K562 (cell line): ENCODE measurements at regions not wholly inside any gene's neighbourhood (a gene's known extent, or its start where the extent isn't known, plus 50 kb on each side); places are given as distances from the start of the nearest gene placed in this dataset.

Experiments
- CCAR2 ChIP-seq: fragments of 200-400 bp; formaldehyde crosslinking; IDR thresholded peaks from 2 replicates; pipeline ENCODE4 v1.6.1; 2017; ENCODE audit warnings: mild to moderate bottlenecking, low read depth, low read length
- CHD1 ChIP-seq: fragments of 200-600 bp; sonication (generic); IDR thresholded peaks from one replicate; pipeline ENCODE4 v1.6.1; 2012; ENCODE audit warnings: mild to moderate bottlenecking, moderate library complexity, low read length, inconsistent platforms
- IFI16 ChIP-seq: fragments of 250-450 bp; sonication (Bioruptor Pico); IDR thresholded peaks from 2 replicates; pipeline ENCODE4 v2.1.2; 2022; ENCODE audit warnings: mild to moderate bottlenecking, inconsistent platforms
- KLF16 ChIP-seq: IDR thresholded peaks from 2 replicates; pipeline ENCODE4 v1.6.1; 2016; ENCODE audit warnings: antibody characterized with exemption
- POLR2G ChIP-seq: fragments of 200-400 bp; formaldehyde crosslinking; IDR thresholded peaks from 2 replicates; pipeline ENCODE4 v1.6.1; 2017; ENCODE audit warnings: low read depth, mild to moderate bottlenecking, antibody characterized with exemption, low read length, moderate library complexity
- PRMT5 ChIP-seq: sonication (generic); formaldehyde crosslinking; IDR thresholded peaks from 2 replicates; pipeline ENCODE4 v1.5.0; 2020; ENCODE audit warnings: missing genetic modification reagents
- SETDB1 ChIP-seq: IDR thresholded peaks from one replicate; pipeline ENCODE4 v1.6.1; 2012; ENCODE audit warnings: low read length, control low read depth, inconsistent platforms
- SMARCB1 ChIP-seq: IDR thresholded peaks from 2 replicates; pipeline ENCODE4 v1.6.1; 2011; ENCODE audit warnings: improper control_type of control experiment, low read depth; ENCODE audit not compliant: insufficient read length
- TAF15 ChIP-seq: fragments of 200-400 bp; formaldehyde crosslinking; IDR thresholded peaks from 2 replicates; pipeline ENCODE4 v1.6.1; 2017; ENCODE audit warnings: mild to moderate bottlenecking, low read depth, low read length, moderate library complexity
- ZBTB17 ChIP-seq: fragments of 450-650 bp; formaldehyde crosslinking; IDR thresholded peaks from 2 replicates; pipeline ENCODE4 v1.4.0; 2020; ENCODE audit warnings: mild to moderate bottlenecking
- ZKSCAN1 ChIP-seq: fragments of 150-350 bp; IDR thresholded peaks from 2 replicates; pipeline ENCODE4 v1.6.1; 2016; ENCODE audit warnings: low read depth, low read length
- ZNF174 ChIP-seq: fragments of 250-450 bp; sonication (Bioruptor Pico); IDR thresholded peaks from 2 replicates; pipeline ENCODE4 v1.4.0; 2020; ENCODE audit warnings: mild to moderate bottlenecking
- ZNF224 ChIP-seq: sonication (generic); formaldehyde crosslinking; IDR thresholded peaks from 2 replicates; pipeline ENCODE4 v1.8.0; 2022; ENCODE audit warnings: mild to moderate bottlenecking, missing genetic modification reagents
- ZNF785 ChIP-seq: fragments of 250-450 bp; sonication (Bioruptor Pico); IDR thresholded peaks from 2 replicates; pipeline ENCODE4 v1.4.0; 2020; ENCODE audit warnings: mild to moderate bottlenecking
- TF ChIP-seq, protein P1 (sequence below), 2 experiments: fragments of 450-650 bp; IDR thresholded peaks; 2 replicates each; pipeline ENCODE4 v1.6.1; 2016; ENCODE audit warnings: mild to moderate bottlenecking in 2 of 2, borderline replicate concordance in 1 of 2, low read depth in 1 of 2, moderate library complexity in 1 of 2
- TF ChIP-seq, protein P2 (sequence below): fragments of 450-650 bp; formaldehyde crosslinking; IDR thresholded peaks from 2 replicates; pipeline ENCODE4 v1.4.0; 2020; ENCODE audit warnings: mild to moderate bottlenecking
- TF ChIP-seq, protein P3 (sequence below), 2 experiments: fragments of 450-650 bp in 1 of 2; sonication (generic) in 1 of 2; formaldehyde crosslinking in 1 of 2; IDR thresholded peaks in 1 of 2; conservative IDR thresholded peaks in 1 of 2; 2 replicates each; pipeline versions ENCODE4 v1.6.1 to v1.8.1; 2016 to 2023; ENCODE audit warnings: mild to moderate bottlenecking in 2 of 2, moderate library complexity in 2 of 2, inconsistent platforms in 1 of 2, missing genetic modification reagents in 1 of 2

DNA sequence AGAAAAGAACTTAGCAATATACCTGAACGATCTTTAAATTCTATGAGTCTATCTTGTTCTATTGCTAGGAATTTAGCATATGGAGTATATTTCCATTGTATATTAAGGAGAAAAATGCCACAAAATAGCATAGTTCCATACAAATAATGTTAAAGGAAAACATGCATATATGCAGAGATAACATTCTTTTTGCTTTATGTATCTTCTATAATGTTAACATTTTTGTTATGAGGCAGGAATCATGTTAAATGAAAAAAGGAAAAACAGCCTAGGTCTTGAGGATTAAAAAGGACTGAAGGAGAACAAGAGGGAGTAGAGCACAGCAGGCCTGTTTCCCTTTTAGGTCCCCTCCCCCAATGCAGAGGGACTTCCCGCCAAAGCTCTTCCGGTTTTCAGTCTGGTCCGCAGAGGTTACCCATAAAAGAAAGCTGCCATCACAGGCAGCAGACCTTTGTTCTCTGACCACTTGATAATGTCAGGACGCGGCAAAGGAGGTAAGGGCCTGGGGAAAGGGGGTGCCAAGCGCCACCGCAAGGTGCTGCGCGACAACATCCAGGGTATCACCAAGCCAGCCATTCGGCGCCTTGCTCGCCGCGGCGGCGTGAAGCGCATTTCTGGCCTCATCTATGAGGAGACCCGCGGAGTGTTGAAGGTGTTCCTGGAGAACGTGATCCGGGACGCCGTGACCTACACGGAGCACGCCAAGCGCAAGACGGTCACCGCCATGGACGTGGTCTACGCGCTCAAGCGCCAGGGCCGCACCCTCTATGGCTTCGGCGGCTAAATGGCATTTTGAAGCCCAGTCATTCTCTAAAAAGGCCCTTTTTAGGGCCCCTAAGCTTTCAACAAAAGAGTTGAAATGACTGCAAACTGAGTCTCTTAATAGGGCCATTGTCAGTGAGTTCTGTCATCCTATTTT, 108.4 kb upstream of the PRSS16 start (continued):
- TF ChIP-seq, protein P1, sequence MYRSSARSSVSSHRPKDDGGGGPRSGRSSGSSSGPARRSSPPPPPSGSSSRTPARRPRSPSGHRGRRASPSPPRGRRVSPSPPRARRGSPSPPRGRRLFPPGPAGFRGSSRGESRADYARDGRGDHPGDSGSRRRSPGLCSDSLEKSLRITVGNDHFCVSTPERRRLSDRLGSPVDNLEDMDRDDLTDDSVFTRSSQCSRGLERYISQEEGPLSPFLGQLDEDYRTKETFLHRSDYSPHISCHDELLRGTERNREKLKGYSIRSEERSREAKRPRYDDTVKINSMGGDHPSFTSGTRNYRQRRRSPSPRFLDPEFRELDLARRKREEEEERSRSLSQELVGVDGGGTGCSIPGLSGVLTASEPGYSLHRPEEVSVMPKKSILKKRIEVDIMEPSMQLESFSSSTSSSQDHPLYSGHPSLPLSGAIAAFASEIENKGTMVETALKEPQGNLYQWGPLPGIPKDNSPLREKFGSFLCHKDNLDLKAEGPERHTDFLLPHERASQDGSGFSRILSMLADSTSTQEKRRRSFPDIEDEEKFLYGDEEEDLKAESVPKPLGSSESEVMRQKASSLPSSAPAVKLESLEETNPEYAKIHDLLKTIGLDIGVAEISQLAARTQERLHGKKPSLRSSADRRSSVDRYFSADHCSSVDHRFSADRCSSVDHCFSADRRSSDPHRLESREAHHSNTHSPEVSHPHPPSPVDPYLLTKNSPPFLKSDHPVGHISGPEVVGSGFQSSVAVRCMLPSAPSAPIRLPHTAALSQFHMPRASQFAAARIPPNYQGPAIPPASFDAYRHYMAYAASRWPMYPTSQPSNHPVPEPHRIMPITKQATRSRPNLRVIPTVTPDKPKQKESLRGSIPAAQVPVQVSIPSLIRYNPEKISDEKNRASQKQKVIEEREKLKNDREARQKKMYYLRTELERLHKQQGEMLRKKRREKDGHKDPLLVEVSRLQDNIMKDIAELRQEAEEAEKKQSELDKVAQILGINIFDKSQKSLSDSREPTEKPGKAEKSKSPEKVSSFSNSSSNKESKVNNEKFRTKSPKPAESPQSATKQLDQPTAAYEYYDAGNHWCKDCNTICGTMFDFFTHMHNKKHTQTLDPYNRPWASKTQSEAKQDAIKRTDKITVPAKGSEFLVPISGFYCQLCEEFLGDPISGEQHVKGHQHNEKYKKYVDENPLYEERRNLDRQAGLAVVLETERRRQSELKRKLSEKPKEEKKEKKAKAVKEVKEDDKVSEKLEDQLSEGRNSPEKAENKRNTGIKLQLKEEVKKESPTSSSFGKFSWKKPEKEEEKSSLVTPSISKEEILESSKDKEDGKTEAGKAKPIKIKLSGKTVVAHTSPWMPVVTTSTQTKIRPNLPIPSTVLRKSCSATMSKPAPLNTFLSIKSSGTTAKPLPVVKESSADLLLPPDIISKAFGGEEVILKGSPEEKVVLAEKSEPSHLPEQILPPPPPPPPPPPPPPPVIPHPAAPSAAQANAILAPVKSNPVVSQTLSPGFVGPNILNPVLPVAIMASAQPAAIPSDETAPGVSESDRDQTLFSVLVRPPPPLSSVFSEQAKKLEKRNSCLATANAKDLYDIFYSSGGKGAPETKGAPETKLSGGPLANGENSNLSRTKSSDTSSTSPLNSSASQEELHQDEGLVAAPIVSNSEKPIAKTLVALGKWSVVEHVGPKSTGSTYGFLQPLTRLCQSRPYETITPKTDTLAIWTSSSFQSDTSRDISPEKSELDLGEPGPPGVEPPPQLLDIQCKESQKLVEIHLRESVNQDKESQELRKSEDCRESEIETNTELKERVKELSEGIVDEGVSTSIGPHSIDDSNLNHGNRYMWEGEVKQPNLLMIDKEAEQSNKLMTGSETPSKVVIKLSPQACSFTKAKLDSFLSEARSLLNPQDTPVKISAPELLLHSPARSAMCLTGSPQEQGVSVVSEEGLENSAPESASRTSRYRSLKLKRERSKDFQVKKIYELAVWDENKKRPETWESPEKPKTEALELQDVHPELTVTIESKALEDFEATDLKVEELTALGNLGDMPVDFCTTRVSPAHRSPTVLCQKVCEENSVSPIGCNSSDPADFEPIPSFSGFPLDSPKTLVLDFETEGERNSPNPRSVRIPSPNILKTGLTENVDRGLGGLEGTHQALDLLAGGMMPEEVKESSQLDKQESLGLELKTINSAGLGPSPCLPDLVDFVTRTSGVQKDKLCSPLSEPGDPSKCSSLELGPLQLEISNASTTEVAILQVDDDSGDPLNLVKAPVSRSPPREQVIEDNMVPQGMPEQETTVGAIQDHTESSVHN (IDR thresholded peaks at IDR 0.05; ENCODE audit: borderline replicate concordance in 1 of 2, low read depth in 1 of 2): 0 out of 4 replicates have a peak, but pooled peaks of 1 of the 2 experiments have one; percentile 37
- TF ChIP-seq CCAR2 (no peak), SETDB1 (no peak), PRMT5 (0 out of 2 replicates have a peak, but pooled peaks have one; percentile 65), ZNF224 (CRISPR knock-in tag) (peak; percentile 21; the same call in 1 of the 2 replicates), SMARCB1 (no peak), KLF16 (0 out of 2 replicates have a peak, but pooled peaks have one; percentile 5), ZKSCAN1 (peak; percentile 99), ZBTB17 (peak; percentile 81; the same call in 1 of the 2 replicates), CHD1 (peak; percentile 71), POLR2G (peak; percentile 98), TAF15 (peak; percentile 89), ZNF174 (CRISPR knock-in tag) (no peak), ZNF785 (CRISPR knock-in tag) (no peak), IFI16 (CRISPR knock-in tag) (peak; percentile 18; the same call in 1 of the 2 replicates)
- TF ChIP-seq, protein P2, sequence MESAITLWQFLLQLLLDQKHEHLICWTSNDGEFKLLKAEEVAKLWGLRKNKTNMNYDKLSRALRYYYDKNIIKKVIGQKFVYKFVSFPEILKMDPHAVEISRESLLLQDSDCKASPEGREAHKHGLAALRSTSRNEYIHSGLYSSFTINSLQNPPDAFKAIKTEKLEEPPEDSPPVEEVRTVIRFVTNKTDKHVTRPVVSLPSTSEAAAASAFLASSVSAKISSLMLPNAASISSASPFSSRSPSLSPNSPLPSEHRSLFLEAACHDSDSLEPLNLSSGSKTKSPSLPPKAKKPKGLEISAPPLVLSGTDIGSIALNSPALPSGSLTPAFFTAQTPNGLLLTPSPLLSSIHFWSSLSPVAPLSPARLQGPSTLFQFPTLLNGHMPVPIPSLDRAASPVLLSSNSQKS (CRISPR knock-in tag): no peak
- TF ChIP-seq, protein P3, sequence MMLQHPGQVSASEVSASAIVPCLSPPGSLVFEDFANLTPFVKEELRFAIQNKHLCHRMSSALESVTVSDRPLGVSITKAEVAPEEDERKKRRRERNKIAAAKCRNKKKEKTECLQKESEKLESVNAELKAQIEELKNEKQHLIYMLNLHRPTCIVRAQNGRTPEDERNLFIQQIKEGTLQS (IDR thresholded peaks at IDR 0.05): 0 out of 2 replicates have a peak, but pooled peaks have one; percentile 16
- TF ChIP-seq, protein P3 (CRISPR knock-in tag; conservative IDR thresholded peaks at IDR 0.05): peak; percentile 80
